ENCODE measurements at regions not wholly inside any gene's neighbourhood (a gene's known extent, or its start where the extent isn't known, plus 50 kb on each side); places are given as distances from the start of the nearest gene placed in this dataset.

DNA sequence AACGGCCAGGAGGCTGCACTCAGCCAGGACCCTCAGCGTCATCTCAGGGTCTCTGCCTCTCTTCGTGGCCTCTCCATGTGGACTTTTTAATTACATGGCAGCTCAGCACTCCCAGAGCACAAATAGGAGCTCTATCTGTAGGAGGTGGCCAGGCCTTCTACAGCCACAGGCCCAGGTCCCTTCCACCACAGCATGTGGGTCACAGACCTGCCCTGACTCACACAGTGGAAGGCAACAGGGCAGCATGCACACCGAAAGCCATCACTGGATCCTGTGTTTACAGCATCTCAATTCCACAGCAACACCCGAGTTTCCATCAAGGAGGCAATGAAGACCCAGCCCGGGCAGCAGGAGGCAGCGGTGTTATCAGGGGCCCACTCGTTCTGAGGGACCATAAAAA lies 65.8 kb upstream of the CD93 start:
- TF ChIP-seq EZH2 (IDR thresholded peaks at IDR 0.05; ENCODE audit: borderline replicate concordance, insufficient read depth, low read depth, low read length, poor library complexity, severe bottlenecking) (no peak), CTCF (IDR thresholded peaks at IDR 0.05) (no peak)
